ENCODE measurements at regions not wholly inside any gene's neighbourhood (a gene's known extent, or its start where the extent isn't known, plus 50 kb on each side); places are given as distances from the start of the nearest gene placed in this dataset.
"Not testable (repeated sequence)": the region's sequence is repeated elsewhere in the genome, so short reads cannot be mapped to it uniquely, and the experiment has no call there.

DNA sequence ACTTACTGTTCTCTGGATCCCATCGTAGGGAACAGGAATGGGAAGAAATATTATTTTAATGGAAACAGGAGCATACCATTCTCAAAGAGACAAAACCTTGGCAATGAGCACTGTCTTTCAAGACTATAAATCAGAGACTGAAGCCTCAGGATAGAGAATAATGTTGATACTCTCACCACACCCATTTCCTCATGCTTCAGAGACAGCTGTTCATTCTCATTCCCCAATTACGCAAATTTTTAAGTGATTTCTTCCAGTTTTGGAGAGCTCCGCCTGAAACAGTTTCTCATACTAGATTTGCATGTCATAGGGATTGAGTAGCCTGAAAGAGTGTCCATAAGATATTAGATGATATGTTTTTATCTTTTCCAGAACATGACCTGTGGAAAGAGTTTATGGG is 290.5 kb upstream of the RASA1 start:
- no peak for DNase-seq (ENCODE audit: low read depth, low spot score)

DNA sequence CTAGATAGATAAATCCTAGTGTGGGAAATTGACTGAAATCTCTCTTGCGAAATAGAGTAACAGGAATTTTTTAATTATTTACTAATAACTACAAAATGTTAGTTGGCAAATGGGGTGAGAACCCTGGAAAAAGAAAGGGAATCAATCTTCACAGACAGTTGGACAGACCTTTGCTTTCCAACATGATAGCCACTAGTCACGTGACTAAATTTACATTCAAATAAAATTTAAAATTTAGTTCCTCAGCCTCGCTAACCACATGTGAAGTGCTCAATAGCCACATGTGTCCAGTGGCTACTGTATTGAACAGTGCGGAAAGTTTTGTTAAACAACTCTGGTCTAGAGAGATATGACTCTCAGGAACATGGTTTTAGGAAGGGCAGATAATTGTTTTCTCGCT is 289.9 kb upstream of the RASA1 start:
- no peak for DNase-seq (ENCODE audit: low read depth, low spot score)

DNA sequence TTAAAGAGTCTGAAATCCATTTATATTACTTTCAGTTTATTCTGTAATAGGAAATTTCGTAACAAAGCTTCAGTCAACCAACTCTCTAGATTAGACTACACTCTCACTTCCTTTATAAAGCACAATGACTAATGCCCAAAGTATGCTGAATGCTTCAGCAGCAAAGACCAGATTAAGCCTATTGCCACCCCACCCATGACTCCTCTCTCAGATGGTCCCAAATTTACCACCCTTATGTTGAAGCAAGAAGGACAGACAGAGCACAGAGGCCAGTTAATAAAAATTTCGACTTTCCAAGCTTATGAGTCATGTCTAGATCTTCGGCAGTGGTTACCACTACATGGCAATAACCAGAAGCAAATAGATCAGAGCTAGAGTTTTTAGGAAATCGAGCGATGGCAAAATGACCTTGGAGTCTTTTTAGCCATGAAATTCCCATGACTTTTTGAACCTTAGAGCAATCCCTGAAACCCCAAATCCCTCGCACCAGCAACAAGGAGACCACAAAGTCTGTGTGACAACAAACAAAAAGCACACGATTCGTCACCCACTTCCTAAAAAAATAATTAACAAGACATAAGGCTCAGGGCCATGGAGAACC is 287.8 kb upstream of the RASA1 start:
- DNase-seq (ENCODE audit: low read depth, low spot score), result no peak

DNA sequence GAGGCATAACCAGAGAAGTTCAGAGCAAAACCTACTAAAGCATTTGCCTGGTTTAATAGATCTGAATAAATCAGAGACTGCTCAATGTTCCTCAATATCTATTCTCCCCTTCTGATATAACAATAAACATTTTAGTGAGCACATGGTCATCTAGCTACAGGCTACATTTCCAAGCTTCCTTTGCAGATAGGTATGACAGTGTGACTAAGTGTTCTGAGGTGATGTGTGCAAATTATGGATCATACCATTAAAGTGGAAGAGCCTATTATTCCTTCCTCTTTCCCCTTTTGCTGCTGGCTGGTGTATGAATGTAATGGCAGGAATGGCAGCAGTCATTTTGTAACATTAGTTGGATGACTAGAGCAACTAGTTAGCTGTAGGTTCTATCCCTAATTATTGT is 285.8 kb upstream of the RASA1 start:
- DNase-seq (ENCODE audit: low read depth, low spot score), result no peak

DNA sequence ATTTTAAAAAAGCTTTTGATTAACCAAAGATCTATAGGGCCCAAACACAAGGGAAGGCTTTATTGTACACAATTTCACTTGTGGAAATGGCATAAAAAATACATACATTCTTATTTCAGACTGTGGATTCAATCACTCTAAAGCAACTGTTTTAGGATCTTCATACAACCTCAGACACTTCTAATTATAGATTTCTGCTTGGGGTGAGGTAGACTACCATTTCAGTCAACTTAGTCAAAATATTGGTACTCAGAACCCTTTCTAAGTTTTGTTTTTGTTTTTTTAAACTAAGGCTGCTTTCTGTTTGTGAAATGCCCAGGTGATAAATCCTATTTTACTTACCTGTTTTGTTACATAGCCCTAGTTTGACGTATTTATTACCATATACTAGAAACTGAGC is 284.5 kb upstream of the RASA1 start:
- no peak for DNase-seq (ENCODE audit: low read depth, low spot score)

DNA sequence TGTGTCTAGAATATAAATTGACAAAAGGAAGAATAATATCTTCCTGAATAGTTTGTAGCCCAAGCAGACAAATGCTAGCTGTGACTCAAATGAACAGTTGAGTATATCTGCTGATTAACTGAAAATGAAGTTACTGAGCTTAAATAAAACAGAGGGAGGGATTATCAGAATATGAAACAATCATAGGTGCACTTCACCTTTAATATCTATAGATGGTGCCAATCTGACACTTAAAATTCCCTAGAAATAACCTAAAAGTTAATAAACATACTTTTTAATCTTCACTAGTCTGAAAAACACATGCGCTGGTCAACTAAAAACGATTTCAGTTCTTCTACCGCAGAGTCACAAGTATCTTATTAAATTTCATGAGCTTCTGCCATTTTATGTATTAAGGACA is 280.8 kb upstream of the RASA1 start:
- no peak for DNase-seq (ENCODE audit: low read depth, low spot score)

DNA sequence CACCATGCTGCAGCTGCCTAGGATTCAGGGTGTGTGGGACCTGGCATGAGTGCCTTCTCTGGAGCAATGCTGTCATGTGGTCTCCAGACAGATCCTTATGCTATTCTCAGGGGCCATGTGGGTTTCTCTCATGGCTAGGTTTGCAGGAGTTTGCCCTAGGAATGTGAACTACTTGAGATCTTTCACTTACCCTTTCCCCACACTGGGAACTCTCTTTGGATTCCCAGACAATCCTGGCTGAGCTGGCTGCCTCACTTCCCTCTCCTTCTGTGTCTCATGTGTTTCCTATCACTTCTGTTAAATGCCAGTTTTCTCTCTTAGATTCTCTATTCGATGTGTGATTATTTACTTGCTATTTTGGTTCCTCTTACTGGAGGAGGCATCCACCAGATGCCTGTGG is 270.2 kb upstream of the RASA1 start:
- DNase-seq (ENCODE audit: low read depth, low spot score), result no peak

DNA sequence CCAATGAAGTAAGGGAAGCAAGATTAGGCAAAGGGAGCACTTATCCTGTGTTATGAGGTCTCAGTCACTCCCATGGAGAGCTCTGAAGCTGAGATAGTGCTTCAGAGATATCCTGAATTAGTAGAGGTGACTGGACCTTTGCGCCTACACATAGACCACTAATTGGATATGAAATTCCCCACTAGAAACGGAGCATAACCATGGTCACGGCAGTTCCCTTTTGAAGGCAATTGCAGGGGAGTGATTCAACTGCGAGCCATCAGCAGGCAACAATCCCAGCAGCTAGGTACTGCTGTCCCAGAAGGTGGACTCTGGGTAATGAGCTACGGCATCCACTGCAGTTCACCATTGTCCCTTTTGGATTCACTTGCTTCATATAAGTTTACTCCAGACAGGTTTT is 267.7 kb upstream of the RASA1 start:
- DNase-seq (ENCODE audit: low read depth, low spot score), result no peak

DNA sequence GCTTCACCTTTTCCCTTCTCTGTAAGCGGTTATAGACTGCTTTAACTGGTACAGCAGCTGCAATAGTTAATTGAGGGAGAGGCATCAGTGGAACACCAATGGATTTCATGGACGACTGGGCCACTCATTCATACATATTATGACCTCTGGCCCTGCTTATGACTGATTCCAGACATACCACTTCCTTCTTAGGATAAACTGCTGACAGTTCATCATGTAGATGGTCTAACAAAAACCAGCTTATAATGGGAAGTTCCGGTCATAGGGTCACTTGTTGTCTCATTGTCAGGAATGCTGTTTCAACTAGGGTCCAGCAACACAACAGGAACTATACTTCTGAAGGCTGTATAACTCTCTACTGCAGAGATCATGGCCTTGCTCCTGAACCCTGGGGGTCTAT is 265.2 kb upstream of the RASA1 start:
- no peak for DNase-seq (ENCODE audit: low read depth, low spot score)

DNA sequence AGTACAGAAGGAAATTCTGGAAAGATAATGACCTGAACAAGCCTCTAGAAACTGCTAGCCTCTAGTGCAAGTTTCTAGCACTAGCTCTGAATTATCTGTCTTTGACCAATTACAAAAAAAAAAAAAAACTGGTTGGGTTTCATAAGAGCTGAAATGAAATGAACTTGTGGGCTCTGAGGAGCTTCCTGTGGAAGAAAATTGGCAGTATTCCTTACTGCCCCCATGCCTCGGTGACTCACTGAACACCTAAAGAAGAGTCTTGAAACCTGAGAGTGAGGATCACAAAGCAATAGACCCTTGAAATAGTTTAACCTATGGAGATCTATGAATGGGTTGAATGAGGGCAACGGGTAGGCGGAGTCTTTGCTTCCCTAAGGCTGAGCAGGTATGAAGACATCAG is 263.6 kb upstream of the RASA1 start:
- no peak for DNase-seq (ENCODE audit: low read depth, low spot score)

DNA sequence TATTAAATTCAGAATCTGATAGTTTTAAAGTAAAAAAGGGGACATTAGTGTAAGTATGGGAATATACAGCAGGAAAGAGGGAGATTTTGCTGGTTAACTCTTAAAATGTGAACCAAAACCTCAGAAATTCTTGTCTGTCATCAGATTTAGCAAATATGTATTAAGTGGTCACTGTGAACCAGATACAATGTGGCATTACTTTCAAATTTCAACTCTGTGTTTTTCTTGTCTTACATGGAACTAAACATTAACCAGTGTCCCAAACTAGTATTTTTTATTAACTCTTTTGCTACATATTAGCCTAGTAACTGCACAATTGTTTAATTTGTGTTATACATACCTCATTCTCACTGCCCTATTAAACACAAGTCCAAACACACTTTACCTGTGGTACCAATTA is 259.9 kb upstream of the RASA1 start:
- no peak for DNase-seq (ENCODE audit: low read depth, low spot score)

DNA sequence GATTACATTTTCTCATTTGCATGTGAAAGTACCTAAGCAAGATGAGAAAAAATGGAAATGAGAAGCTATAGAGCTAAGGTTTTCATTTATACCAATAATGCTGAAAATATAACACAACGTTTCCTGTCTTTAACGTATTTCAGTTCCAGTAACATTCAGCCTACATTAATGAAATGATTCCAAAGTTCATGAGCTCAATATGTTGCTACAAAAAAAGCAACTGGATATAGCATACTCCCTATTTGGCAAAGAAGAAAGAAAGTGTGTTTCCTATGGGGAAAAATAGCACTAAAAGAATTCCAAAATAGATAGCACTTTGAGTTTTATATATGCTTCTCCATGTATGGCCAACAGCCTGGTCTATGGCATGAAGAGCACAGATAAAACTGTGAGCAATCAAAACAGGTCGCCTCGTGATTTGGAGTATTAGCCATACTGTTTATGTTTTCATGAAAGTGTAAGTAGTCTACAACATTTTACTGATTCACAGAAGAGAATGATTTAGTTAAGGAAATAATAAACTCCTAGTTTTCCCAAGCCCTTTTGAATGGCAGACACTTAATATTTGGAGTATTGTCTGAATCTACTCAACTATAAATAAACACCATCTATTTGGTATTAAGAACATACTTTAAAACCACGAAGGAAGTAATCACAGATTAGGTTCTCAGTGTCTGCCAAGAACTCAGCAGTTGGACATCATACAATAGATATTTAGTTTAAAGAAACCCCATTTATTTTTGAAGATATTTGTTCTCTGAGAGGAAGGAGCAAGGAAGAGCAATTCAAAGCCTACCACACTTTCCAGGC is 258.7 kb upstream of the RASA1 start:
- no peak for DNase-seq (ENCODE audit: low read depth, low spot score)

DNA sequence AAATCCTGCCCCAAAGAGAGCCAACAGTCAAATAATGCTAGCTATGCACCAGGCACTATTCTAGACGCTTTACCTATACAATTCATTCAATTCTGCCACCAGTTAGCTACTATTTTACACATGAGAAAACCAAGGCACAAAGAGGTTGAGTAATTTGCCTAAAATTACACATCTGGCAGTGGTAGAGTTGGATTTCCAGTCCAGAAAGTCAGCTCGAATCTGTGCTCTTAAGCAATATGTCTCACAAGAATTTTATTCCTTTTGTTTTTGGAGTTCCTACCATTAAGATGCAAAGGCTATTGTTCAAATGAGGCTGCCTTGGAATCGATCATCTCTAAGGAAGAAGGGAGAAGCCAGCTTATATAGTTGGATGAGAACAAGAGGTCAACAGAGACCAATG is 256.9 kb upstream of the RASA1 start:
- no peak for DNase-seq (ENCODE audit: low read depth, low spot score)

DNA sequence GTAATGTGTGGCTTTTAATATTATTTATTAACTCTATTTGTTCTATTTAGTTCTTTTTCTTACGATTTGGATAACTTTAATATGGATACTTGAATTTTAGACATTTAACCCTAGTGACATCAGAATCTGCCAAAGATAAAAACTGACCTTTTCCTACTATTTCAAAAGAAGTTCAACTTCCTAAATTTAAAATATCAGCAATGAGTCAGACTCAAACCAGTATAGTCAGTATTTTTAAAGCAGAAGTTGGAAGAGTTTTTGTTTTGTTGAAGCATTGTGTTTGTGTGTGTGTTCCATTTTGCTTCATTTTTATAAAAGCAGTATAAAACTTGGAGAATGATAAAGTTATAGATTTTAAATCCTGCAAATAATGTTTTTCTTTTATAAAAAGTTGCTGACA is 251.8 kb upstream of the RASA1 start:
- no peak for DNase-seq (ENCODE audit: low read depth, low spot score)

DNA sequence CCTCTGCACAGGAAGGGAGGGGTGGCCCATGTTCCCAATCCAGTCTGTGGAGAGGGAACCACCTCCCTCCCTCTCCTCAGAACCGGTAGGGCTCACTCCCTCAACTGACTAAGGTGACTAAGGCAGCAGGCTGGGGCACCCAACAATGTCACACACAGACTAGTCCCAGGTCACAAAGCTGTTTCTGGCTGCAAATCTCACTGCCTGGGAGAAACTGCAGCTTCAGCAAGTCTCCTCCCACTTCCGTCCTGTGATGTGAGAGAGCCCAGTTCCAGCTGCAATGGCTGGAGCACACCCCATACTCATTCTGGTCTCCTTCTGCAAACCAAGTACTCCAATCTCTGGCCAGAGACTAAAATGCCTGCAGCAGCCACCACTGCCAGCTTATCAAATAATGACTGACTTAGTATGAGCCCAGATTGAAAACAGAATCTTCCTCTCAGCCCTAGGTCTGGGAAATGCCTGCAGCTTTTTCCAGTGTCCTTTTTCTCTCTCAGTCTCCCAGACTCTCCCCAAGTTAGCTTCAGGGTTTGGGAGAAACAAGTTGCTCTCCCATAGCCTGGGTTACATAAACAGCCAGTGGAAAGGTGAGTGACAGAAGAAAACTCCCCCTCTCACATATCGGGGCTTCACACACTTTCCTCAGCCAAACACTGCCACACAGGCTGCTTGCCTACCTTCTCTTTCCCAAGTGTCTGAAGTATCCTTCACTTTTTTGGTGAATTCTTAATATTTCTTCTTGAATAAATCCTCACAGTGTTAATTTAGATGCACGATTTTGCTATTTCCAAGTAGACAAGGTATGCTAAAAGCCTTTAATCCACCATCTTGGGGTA is 247.4 kb upstream of the RASA1 start:
- no peak for DNase-seq (ENCODE audit: low read depth, low spot score)

DNA sequence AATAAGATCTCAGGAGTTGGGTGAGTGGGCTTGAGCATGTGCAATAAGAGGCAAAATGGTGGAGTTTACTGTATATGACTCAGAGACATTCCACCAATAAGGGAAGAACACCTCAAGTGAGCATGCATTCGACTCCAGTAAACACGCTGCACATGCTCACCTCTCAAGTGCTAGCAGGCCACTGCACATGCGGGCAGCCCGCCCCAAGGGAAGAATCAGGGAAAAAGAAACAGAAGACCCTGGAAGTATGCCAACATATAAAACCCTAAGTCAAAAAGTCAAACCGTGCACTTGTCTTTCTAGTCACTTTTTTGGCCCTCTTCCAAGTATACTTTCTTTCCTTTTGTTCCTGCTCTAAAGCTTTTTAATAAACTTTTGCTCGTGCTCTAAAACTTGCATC is 245.3 kb upstream of the RASA1 start:
- no peak for DNase-seq (ENCODE audit: low read depth, low spot score)

DNA sequence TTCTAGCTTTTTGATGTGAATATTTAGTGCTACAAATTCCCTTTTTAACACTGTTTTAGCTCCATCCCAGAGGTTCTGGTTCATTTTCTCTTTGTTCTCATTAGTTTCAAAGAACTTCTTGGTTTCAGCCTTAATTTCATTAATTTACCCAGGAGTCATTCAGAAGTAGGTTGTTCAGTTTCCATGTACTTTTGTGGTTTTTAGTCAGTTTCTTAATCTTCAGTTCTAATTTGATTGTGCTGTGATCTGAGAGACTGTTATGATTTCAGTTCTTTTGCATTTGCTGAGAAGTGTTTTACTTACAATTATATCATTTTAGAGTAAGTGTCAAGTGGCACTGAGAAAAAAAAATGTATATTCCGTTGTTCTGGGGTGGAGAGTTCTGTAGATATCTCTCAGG is 240.1 kb upstream of the RASA1 start:
- DNase-seq (ENCODE audit: low read depth, low spot score), result no peak

DNA sequence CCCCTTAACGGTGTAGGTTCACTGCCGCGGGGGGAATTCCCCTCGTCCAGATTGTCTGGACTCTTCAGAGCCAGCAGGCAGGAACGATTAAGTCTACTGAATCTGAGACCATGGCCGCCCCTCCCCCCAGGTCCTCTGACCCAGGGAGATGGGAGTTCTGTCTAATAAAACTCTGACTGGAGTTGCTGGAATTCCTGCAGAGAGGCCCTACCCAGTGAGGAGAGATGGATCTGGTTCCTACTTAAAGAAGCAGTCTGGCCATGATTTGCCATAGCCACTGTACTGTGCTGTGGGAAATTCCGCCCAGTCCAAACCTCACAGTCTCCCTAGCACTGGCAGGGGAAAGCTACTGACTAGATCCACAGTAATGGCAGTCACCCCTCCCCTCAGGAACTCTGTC is 237.7 kb upstream of the RASA1 start:
- DNase-seq (ENCODE audit: low read depth, low spot score), result no peak

DNA sequence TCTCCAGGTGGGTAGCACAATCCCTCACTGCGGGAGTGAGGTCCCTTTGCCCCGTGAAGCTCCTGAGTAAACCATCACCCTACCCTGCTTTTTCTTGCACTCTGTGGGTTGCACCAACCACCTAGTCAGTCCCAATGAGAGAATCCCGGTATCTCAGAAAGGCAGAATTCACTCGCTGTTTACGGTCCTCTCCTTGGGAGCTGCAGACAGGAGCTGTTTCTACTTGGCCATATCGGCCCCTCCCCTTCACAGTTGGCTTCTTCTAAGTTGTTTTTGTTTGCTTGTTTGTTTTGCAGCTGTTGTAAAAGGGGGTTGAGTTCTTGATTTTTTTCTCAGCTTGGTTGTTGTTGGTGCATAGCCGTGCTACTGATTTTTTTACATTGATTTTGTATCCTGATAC is 237.0 kb upstream of the RASA1 start:
- no peak for DNase-seq (ENCODE audit: low read depth, low spot score)

DNA sequence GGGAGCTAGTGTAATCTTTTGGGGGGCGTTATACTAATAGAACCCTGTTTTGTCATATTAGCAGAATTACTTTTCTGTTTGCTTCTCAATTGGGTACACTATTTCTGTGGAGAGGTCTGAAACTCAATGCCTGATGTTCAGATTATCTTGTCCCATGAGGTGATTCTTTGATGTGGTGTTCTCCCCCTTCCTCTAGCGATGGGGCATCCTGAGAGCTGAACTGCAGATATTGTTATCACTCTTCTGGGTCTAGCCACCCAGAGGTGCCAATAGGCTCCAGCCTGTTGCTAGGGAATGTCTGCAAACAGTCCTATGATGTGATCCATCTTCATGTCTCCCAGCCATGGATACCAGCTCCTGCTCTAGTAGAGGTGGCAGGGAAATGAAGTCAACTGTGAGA is 233.1 kb upstream of the RASA1 start:
- DNase-seq (ENCODE audit: low read depth, low spot score), result no peak

DNA sequence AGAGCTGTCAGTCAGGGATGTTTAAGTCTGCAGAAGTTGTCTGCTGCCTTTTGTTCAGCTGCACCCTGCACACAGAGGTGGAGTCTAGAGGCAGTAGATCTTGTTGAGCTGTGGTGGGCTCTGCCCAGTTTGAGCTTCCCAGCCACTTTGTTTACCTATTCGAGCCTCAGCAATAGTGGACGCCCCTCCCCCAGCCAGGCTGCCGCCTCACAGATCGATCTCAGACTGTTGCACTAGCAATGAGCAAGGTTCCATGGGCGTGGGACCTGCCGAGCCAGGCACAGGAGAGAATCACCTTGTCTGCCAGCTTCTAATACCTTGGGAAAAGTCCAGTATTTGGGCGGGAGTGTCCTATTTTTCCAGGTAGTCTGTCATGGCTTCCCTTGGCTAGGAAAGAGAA is 225.1 kb upstream of the RASA1 start:
- no peak for DNase-seq (ENCODE audit: low read depth, low spot score)

DNA sequence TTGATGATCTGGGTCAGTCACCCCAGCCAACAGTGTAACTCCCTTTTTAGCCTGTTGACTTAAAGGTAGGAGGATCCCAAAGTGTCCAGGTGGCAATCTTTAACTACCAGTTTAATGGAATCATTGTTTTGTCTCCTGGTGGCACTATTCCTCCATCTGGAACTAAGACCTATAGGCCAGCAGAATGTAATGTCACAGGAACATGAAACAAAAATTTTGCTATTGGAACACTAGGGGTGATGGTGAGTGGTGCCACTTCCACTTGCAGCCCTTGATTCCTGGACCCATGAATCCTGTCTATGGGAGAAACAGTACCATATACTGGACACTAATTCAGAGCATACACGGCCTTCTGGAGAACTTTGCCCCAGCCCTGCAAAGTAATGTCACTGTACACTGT is 219.5 kb upstream of the RASA1 start:
- DNase-seq (ENCODE audit: low read depth, low spot score), result no peak

DNA sequence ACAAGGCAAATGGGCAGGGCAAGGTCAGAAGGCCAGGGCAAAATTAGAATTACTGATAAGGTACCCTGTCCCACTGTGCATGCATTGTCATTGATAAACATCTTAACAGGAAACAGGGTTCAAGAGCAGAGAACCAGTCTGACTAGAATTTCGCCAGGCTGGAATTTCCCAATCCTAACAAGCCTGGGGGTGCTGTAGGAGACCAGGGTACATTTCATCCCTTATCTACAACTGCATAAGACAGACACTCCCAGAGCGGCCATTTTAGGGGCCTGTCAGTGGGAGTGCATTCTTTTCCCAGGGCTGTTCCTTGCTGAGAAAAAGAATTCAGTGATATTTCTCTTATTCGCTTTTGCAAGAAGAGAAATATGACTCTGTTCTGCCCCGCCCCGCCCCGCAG is 218.7 kb upstream of the RASA1 start:
- not testable (repeated sequence) for DNase-seq (ENCODE audit: low read depth, low spot score)

Data from activated CD4-positive, CD25-positive, alpha-beta regulatory T cell treated with anti-CD3 and anti-CD28 coated beads, Interleukin-2, amount 50 U/mL, for 16 hours (primary cell).